HG03135 (cell line): ENCODE measurements at regions not wholly inside any gene's neighbourhood (a gene's known extent, or its start where the extent isn't known, plus 50 kb on each side); places are given as distances from the start of the nearest gene placed in this dataset.

ENCODE experiments used
- ATAC-seq: cut with Tn5 transposase; IDR thresholded peaks from one replicate; pipeline ENCODE4 v1.9.1; 2021; ENCODE audit warnings: mild to moderate bottlenecking, moderate library complexity; ENCODE audit not compliant: unreplicated experiment

- ATAC-seq, result no peak
Measured at GRCh38 chr4:143273160-143273917, 63.3 kb upstream of the GAB1 start.

DNA sequence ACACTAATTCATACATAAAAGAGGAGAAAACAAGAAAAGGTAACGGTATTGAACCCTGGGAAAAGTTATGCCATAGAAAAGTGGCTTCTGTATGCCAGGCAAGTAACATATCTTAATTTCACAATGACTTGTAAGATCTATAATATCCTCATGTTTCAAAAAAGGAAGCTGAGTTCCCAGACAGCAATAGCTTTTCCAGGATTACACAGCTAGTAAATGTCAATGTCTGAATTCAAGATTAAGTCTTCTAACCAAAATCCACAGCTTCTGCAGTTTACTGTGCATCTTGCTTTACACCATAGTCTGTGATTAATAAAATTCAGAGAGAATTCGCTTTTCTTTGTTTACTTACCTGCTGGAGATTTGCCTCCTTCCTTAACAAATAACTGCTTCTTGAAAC is 55.8 kb upstream of the GAB1 start:
- no peak for ATAC-seq

- peak; percentile 77 for ATAC-seq
Measured at GRCh38 chr4:143281507-143282190, 55.0 kb upstream of the GAB1 start.

GRCh38 chr4:143282211-143282707 is 54.4 kb upstream of the GAB1 start:
- ATAC-seq, result no peak

DNA sequence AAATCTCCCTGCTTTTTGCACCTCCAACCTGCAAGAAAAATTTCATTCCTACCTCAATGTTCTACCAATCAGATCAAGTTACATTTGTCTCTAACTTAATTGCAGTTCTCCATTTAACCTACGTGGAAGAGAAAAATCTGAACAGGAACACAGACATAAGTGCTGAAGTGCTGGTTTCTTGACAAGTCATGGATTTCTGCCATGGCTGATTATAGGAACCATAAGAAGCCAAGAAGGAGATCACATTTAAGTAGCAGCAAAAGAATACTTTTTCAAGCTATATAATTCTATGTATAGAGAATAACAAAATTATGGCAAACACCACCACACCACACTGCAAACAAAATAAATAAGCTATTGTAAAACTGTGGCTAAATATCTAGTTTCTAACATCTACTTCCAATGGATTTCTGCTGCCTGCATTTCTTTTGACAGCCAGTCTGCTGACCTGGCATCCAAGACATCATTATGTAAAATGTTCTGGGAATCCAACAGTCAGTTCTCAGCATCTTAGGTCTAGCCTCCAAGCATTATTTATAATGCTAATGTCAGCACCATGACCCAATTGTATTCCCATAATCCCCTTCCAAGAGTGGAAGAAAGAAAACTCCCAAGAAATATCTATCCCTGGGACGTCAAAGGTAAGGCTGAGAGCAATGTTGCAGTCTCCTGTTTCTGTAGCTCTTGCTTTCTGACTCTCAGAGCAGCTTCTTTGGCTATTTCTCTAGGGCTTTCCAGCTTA is 50.8 kb upstream of the GAB1 start:
- no peak for ATAC-seq

- ATAC-seq, result no peak
Measured at GRCh38 chr4:143286701-143287571, 49.7 kb upstream of the GAB1 start.
